GM23248 (cell line): ENCODE measurements at regions not wholly inside any gene's neighbourhood (a gene's known extent, or its start where the extent isn't known, plus 50 kb on each side); places are given as distances from the start of the nearest gene placed in this dataset.

Experiments
- DNase-seq: peaks from one replicate; pipeline ENCODE4 v3.0.0-alpha.2; 2015
- H2AFZ ChIP-seq: fragments of 200-600 bp; sonication (generic); 2 replicates; pipeline ENCODE4 v1.6.1; 2016; ENCODE audit warnings: antibody characterized with exemption
- H3F3A ChIP-seq: fragments of 200-600 bp; sonication (generic); 2 replicates; pipeline ENCODE4 v1.6.1; 2016; ENCODE audit warnings: mild to moderate bottlenecking, antibody characterized with exemption, mixed run types; ENCODE audit not compliant: insufficient read depth
- H3K27ac ChIP-seq: fragments of 200-600 bp; sonication (generic); 2 replicates; pipeline ENCODE4 v1.5.1; 2016; ENCODE audit warnings: mild to moderate bottlenecking
- H3K27me3 ChIP-seq: fragments of 200-600 bp; sonication (generic); replicated peaks from 2 replicates; pipeline ENCODE4 v1.6.1; 2016; ENCODE audit warnings: mild to moderate bottlenecking; ENCODE audit not compliant: insufficient read depth
- H3K36me3 ChIP-seq: fragments of 200-600 bp; sonication (generic); 2 replicates; pipeline ENCODE4 v1.6.1; 2016; ENCODE audit warnings: low read depth, mild to moderate bottlenecking
- H3K4me1 ChIP-seq: fragments of 200-600 bp; sonication (generic); 2 replicates; pipeline ENCODE4 v1.6.1; 2016; ENCODE audit warnings: mild to moderate bottlenecking; ENCODE audit not compliant: insufficient read depth
- H3K4me2 ChIP-seq: fragments of 200-600 bp; sonication (generic); one replicate; pipeline ENCODE4 v1.6.1; 2016; ENCODE audit warnings: mild to moderate bottlenecking; ENCODE audit not compliant: unreplicated experiment
- H3K4me3 ChIP-seq: fragments of 200-600 bp; sonication (generic); 2 replicates; pipeline ENCODE4 v1.5.1; 2016; ENCODE audit warnings: mild to moderate bottlenecking
- H3K79me2 ChIP-seq: fragments of 200-600 bp; sonication (generic); 2 replicates; pipeline ENCODE4 v1.6.1; 2016; ENCODE audit warnings: mild to moderate bottlenecking; ENCODE audit not compliant: insufficient read depth
- H3K9ac ChIP-seq: fragments of 200-600 bp; sonication (generic); 2 replicates; pipeline ENCODE4 v1.6.1; 2016; ENCODE audit warnings: mild to moderate bottlenecking
- H3K9me2 ChIP-seq: fragments of 200-600 bp; sonication (generic); 2 replicates; pipeline ENCODE4 v1.6.1; 2016; ENCODE audit warnings: mixed run types, mild to moderate bottlenecking, moderate library complexity; ENCODE audit not compliant: insufficient read depth
- H3K9me3 ChIP-seq: fragments of 200-600 bp; sonication (generic); one replicate; pipeline ENCODE4 v1.6.1; 2017; ENCODE audit warnings: low read depth
- H4K20me1 ChIP-seq: fragments of 200-600 bp; sonication (generic); 2 replicates; pipeline ENCODE4 v1.6.0; 2016; ENCODE audit not compliant: insufficient read depth
- EZH2 ChIP-seq: fragments of 200-600 bp; sonication (generic); IDR thresholded peaks from 2 replicates; pipeline ENCODE4 v1.6.1; 2018; ENCODE audit warnings: antibody characterized with exemption, mild to moderate bottlenecking; ENCODE audit not compliant: insufficient read depth, poor library complexity, severe bottlenecking
- EZH2phosphoT487 ChIP-seq: fragments of 200-600 bp; sonication (generic); IDR thresholded peaks from 2 replicates; pipeline ENCODE4 v1.6.1; 2018; ENCODE audit warnings: antibody characterized with exemption, moderate library complexity, mild to moderate bottlenecking, low read depth; ENCODE audit not compliant: insufficient read depth
- WGBS, 2 experiments: methylation state at CpG; one replicate each; pipeline ENCODE4 v1.1.6; 2015 to 2017; ENCODE audit warnings: low lambda C conversion rate in 2 of 2, low coverage in 1 of 2; ENCODE audit errors: missing lambda C conversion rate in 2 of 2; 5-methylcytosine and 5-hydroxymethylcytosine counted together
- in situ Hi-C: fragments of 300-500 bp; cut with MboI; formaldehyde crosslinking; loops from 2 replicates; pipeline ENCODE4 v1.15.0; 2020

DNA sequence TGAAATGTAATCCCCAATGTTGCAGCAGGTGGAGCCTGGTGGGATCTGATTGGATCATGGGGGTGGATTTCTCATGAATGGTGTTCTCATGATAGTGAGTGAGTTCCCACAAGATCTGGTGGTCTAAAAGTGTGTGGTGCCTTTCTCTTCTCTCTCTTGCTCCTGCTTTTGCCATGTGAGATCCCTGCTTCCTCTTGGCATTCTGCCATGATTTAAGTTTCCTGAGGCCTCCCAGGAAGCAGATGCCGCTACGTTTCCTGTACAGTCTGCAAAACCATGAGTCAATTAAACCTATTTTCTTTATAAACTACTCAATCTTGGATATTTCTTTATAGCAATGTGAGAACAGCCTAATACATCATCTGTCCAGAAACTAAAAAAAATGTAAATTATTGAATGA lies 298.3 kb downstream of the MEX3B start:
- H3K4me1 ChIP-seq, result no peaks in the 10 kb centered on the region
- no peaks in the 10 kb centered on the region for H3K27me3 ChIP-seq
- no peak overlapping the region for H2AFZ ChIP-seq
- no peak overlapping the region for H3K4me3 ChIP-seq
- H3K9me3 ChIP-seq, result no peaks in the 10 kb centered on the region
- in situ Hi-C loops, result no loop called here
- H3K9me2 ChIP-seq, result no peaks in the 10 kb centered on the region
- TF ChIP-seq EZH2 (no peak), EZH2phosphoT487 (no peak)
- no peaks in the 10 kb centered on the region for H3F3A ChIP-seq
- no peak for DNase-seq
- no peaks in the 10 kb centered on the region for H3K36me3 ChIP-seq
- H3K4me2 ChIP-seq, result no peak overlapping the region
- no peak overlapping the region for H3K27ac ChIP-seq
- H3K79me2 ChIP-seq, result no peaks in the 10 kb centered on the region
- no peak overlapping the region for H3K9ac ChIP-seq
- H4K20me1 ChIP-seq, result no peaks in the 10 kb centered on the region
- 86 to 92% methylated on average over 2 of the region's 2 CpGs for WGBS, 2 experiments

DNA sequence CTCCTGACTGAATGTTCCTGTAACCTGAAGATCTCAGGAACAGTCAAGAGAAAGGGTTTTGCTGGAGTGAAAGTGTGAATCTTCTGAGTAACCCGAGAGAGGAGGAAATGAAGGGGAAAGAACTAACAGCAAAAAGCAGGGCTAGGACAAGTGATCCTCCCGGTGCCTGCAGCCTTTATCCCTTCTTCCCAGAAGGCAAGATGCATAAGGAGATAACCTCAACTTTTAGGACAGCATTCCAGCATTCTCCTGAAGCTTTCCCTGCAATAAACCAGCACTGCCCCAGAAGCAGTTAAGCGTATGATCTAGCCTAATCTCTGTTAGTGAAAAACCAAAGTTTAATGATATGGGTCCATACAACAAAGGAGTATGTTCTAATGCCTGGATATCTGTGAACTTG lies 298.8 kb downstream of the MEX3B start:
- DNase-seq, result no peak
- Histone ChIP-seq H3K4me3 (no peak overlapping the region), H3K36me3 (no peaks in the 10 kb centered on the region), H3K4me2 (no peak overlapping the region), H3K9me3 (no peaks in the 10 kb centered on the region), H3K9ac (no peak overlapping the region), H3K9me2 (no peaks in the 10 kb centered on the region), H3K79me2 (no peaks in the 10 kb centered on the region), H3K27ac (no peak overlapping the region), H2AFZ (no peak overlapping the region), H4K20me1 (no peaks in the 10 kb centered on the region), H3F3A (no peaks in the 10 kb centered on the region), H3K4me1 (no peaks in the 10 kb centered on the region), H3K27me3 (no peaks in the 10 kb centered on the region)
- no peak for TF ChIP-seq EZH2phosphoT487
- TF ChIP-seq EZH2, result no peak
- 24 to 33% methylated on average over 3 of the region's 3 CpGs for WGBS, 2 experiments
- in situ Hi-C loops, result no loop called here

DNA sequence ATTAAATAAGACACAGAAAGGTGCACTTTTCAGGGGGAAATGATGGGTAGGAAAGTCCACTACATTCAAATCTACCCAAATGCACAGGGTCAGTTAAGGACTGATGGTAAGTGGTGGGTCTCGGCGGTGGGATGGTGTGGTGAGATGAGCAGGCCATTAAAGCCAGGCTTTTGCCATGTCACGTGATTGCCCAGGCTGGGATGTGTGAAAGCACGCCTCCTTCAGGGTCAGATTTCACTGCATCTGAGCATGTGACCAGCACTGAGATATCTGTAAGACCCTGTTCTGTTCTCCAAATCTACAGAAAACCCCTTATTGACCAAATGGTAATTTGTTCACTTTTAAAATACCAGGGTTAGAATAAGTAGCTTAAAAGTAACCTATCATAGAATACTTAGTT lies 301.5 kb downstream of the MEX3B start:
- no peak overlapping the region for H3K27ac ChIP-seq
- no peaks in the 10 kb centered on the region for H3K27me3 ChIP-seq
- H3K4me3 ChIP-seq, result no peak overlapping the region
- H3K9me3 ChIP-seq, result no peaks in the 10 kb centered on the region
- no peaks in the 10 kb centered on the region for H3K4me1 ChIP-seq
- no peak for DNase-seq
- in situ Hi-C loops, result no loop called here
- H3K79me2 ChIP-seq, result no peaks in the 10 kb centered on the region
- no peak overlapping the region for H2AFZ ChIP-seq
- 64 to 66% methylated on average over 4 of the region's 4 CpGs for WGBS, 2 experiments
- H4K20me1 ChIP-seq, result no peaks in the 10 kb centered on the region
- TF ChIP-seq EZH2phosphoT487 (no peak), EZH2 (no peak)
- no peaks in the 10 kb centered on the region for H3K36me3 ChIP-seq
- no peak overlapping the region for H3K9ac ChIP-seq
- H3K4me2 ChIP-seq, result no peak overlapping the region
- H3K9me2 ChIP-seq, result no peaks in the 10 kb centered on the region
- no peaks in the 10 kb centered on the region for H3F3A ChIP-seq

- peak; percentile 27 for DNase-seq
Measured at GRCh38 chr15:81740416-81740815, 305.4 kb downstream of the MEX3B start.

DNA sequence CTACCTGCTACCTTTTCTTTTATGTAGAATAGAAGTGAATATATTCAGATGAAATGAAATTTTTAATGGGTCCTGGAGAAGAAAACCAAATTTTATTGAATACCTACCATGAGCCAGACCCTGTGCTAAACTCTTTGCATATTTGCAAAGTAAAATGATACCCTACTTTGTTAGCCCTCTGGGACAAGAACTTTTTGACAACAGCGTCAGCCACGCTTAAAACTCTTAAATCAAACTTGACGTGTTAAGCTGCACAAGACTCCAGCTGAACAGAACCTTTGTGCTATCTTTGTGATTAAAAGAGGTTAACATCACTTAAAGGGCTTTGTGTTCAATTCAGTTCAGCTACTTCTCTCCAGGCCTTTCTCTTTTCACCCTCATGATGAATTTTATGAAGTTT lies 316.5 kb downstream of the MEX3B start:
- 16 to 20% methylated on average over 3 of the region's 3 CpGs for WGBS, 2 experiments
- no peak overlapping the region for H3K4me3 ChIP-seq
- no peaks in the 10 kb centered on the region for H3K79me2 ChIP-seq
- no peaks in the 10 kb centered on the region for H3K9me2 ChIP-seq
- no peaks in the 10 kb centered on the region for H3K36me3 ChIP-seq
- no peaks in the 10 kb centered on the region for H3K27me3 ChIP-seq
- no peak for DNase-seq
- no peak overlapping the region for H3K9ac ChIP-seq
- H3K27ac ChIP-seq, result no peak overlapping the region
- in situ Hi-C loops, result no loop called here
- H2AFZ ChIP-seq, result no peak overlapping the region
- H3K9me3 ChIP-seq, result no peaks in the 10 kb centered on the region
- H3K4me1 ChIP-seq, result no peaks in the 10 kb centered on the region
- TF ChIP-seq EZH2phosphoT487, result no peak
- no peak for TF ChIP-seq EZH2
- no peak overlapping the region for H3K4me2 ChIP-seq
- no peaks in the 10 kb centered on the region for H4K20me1 ChIP-seq
- H3F3A ChIP-seq, result no peaks in the 10 kb centered on the region

More at GRCh38 chr15:81740416-81740815, 305.4 kb downstream of the MEX3B start:
- Histone ChIP-seq H3K79me2 (no peaks in the 10 kb centered on the region), H3K4me1 (no peaks in the 10 kb centered on the region), H4K20me1 (no peaks in the 10 kb centered on the region), H2AFZ (no peak overlapping the region), H3K4me3 (no peak overlapping the region), H3K9me2 (no peaks in the 10 kb centered on the region), H3K27me3 (no peaks in the 10 kb centered on the region), H3K4me2 (no peak overlapping the region), H3K36me3 (no peaks in the 10 kb centered on the region), H3K9me3 (no peaks in the 10 kb centered on the region), H3K9ac (no peak overlapping the region), H3F3A (no peaks in the 10 kb centered on the region), H3K27ac (no peak overlapping the region)
- in situ Hi-C loops, result no loop called here
- TF ChIP-seq EZH2phosphoT487 (no peak), EZH2 (no peak)
